ENCODE measurements at regions not wholly inside any gene's neighbourhood (a gene's known extent, or its start where the extent isn't known, plus 50 kb on each side); places are given as distances from the start of the nearest gene placed in this dataset.

DNA sequence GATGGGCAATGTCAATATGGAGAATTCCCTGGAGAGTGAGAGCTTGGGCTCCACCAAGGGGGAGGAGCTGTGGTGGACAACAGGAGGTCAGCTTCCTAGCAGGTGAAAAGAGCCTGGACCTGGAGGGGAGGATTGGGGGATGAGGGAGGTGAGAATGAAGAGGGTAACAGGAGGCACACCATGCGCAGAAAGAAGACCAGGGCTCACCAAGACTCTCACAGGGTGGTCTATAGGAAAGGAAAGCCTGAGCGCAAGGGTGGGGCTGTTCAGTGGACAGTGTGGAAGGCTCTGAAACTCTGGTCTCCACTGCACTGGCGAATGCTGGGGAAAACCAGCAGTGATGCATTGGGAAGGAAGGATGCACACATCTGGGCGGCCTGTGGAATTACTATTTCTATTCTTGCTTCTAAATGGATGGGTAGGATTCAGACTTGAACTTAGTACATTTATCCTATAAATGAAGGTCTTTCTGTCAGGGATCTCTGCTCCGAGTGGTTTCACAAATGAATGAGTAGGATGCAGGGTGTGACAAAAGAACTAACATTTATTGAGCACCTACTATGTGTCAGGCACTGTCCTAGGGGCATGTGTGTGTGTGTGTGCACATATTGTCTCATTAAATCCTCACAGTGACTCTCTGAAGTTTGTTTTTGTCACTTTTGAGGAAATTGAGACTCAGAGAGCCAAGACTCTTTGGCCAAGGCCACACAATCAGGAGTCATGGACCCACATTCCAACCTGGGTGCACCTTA lies 152.7 kb downstream of the CD83 start:
- Mint-ChIP-seq H3K4me1 (ENCODE audit: low read depth, unreplicated experiment) (peaks cover 20% of the 10 kb centered on the region), H3K27ac (ENCODE audit: unreplicated experiment) (no peak overlapping the region), H3K4me3 (ENCODE audit: unreplicated experiment) (no peak overlapping the region), H3K36me3 (ENCODE audit: unreplicated experiment) (peaks cover 7% of the 10 kb centered on the region), H3K9me3 (ENCODE audit: unreplicated experiment) (peaks cover 6% of the 10 kb centered on the region), H3K27me3 (ENCODE audit: unreplicated experiment) (peaks cover 10% of the 10 kb centered on the region)
- no peak for DNase-seq
- TF ChIP-seq, protein P1, sequence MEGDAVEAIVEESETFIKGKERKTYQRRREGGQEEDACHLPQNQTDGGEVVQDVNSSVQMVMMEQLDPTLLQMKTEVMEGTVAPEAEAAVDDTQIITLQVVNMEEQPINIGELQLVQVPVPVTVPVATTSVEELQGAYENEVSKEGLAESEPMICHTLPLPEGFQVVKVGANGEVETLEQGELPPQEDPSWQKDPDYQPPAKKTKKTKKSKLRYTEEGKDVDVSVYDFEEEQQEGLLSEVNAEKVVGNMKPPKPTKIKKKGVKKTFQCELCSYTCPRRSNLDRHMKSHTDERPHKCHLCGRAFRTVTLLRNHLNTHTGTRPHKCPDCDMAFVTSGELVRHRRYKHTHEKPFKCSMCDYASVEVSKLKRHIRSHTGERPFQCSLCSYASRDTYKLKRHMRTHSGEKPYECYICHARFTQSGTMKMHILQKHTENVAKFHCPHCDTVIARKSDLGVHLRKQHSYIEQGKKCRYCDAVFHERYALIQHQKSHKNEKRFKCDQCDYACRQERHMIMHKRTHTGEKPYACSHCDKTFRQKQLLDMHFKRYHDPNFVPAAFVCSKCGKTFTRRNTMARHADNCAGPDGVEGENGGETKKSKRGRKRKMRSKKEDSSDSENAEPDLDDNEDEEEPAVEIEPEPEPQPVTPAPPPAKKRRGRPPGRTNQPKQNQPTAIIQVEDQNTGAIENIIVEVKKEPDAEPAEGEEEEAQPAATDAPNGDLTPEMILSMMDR (IDR thresholded peaks at IDR 0.05; ENCODE audit: partially characterized antibody, unreplicated experiment): no peak

DNA sequence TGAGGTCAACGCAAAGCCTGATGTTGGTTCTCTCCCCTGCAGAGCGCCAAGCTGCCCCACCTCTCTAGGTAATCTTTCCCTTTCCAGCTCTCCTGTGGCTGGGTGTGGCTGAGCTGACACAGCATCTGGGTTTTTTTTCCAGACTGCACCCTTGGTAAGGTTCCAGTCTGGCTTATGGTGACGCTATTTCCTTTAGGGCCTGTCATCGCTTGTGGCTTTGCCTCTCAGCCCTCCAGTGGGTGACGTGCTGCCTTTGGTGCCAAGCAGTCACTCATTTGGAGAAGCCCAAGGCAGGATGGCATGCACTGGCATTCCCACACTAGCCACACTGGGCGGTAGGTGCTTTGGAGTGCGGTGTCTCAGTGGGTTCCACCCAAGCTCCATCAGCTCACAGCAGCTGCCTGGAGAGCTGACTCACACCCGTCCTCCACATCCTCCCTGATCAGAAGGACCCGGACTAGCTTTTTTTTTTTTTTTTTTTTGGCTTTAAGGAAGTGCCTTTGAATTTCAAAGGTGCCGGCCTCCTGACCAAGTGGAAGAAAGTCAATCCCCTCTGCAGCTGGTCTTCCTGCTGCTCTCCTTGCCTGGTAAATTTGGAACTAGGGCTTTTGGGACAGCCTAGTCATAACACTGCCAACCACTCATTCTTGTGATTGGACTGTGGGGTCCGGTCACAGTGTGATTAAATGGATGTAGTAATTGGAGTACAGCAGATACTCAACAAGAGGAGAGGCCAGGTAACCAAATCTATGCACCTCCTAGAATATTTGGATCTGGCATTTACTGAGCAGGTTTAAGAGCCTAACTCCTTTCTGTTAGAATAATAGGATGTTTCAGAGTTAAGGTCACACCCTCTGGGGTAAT lies 153.6 kb downstream of the CD83 start:
- H3K4me1 Mint-ChIP-seq (ENCODE audit: low read depth, unreplicated experiment): peaks cover 17% of the 10 kb centered on the region
- no peak overlapping the region for H3K4me3 Mint-ChIP-seq (ENCODE audit: unreplicated experiment)
- peaks cover 9% of the 10 kb centered on the region for H3K27me3 Mint-ChIP-seq (ENCODE audit: unreplicated experiment)
- peaks cover 4% of the 10 kb centered on the region for H3K9me3 Mint-ChIP-seq (ENCODE audit: unreplicated experiment)
- H3K27ac Mint-ChIP-seq (ENCODE audit: unreplicated experiment): no peak overlapping the region
- peaks cover 7% of the 10 kb centered on the region for H3K36me3 Mint-ChIP-seq (ENCODE audit: unreplicated experiment)
- DNase-seq: no peak
- TF ChIP-seq, protein P1 (IDR thresholded peaks at IDR 0.05; ENCODE audit: partially characterized antibody, unreplicated experiment): no peak

DNA sequence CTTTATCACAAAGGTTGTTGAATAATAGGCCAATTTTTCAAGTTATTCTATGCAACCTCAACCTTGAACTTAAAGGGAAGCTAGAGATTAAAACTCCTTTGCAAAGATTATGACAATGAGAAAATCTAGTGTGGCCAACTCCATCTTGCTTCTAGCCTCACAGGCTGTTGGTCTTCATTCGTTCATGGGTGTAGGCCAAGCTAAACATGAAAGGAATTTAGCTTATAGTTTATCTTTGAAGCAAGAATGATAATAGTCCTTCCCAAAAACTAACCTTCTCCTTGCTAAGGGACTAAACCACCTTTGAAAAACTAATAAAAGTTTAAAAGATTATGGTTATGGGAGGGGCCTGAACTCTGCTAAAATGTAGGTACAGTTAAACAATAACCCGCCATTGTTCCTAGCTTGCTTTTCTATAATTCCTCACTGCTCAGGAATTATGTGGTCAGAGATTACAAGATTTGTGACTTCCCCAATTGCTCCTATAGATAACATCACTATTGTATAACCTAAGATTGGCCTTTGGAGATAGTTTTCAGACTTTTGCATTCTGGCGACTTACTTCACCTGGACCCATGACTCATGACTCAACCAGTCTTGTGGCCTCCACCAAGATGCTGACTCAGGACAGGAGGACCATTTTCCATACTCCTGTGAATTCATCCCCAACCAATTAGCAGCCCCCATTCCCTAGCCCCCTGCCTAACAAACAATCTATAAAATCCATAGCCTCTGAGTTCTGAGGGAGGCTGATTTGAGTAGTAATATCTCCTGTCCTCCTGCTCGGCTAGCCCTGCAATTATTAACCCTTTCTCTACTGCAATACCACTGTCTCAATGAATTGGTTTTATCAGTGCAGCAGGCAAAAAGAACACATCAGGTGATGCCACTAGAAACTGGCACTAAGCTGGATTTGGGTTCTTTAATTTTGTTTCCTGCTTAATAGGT lies 154.5 kb downstream of the CD83 start:
- no peak overlapping the region for H3K4me3 Mint-ChIP-seq (ENCODE audit: unreplicated experiment)

DNA sequence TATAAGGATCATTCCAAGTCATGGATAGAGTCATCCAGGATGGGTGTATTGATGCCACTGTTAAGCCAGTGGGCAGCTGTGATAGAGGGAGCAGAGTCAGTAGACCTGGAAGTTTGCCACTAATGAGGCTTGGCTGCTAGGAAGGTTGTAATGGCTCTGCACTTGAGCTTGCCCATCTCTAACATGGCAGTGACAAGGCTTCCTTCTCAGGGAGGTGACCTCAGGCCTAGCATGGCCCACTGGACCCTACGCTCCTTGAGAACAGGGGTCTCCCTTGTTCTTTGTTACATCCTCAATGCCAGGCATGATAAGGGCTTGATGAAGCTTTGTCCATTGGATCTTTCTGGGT lies 155.1 kb downstream of the CD83 start:
- TF ChIP-seq, protein P1 (IDR thresholded peaks at IDR 0.05; ENCODE audit: partially characterized antibody, unreplicated experiment): no peak
- H3K27ac Mint-ChIP-seq (ENCODE audit: unreplicated experiment): no peak overlapping the region
- no peak overlapping the region for H3K4me3 Mint-ChIP-seq (ENCODE audit: unreplicated experiment)
- H3K36me3 Mint-ChIP-seq (ENCODE audit: unreplicated experiment): peaks cover 12% of the 10 kb centered on the region
- peaks cover 9% of the 10 kb centered on the region for H3K27me3 Mint-ChIP-seq (ENCODE audit: unreplicated experiment)
- peaks cover 4% of the 10 kb centered on the region for H3K9me3 Mint-ChIP-seq (ENCODE audit: unreplicated experiment)
- H3K4me1 Mint-ChIP-seq (ENCODE audit: low read depth, unreplicated experiment): peaks cover 10% of the 10 kb centered on the region
- DNase-seq: no peak

More for the DNA sequence above, 154.5 kb downstream of the CD83 start:
- Mint-ChIP-seq H3K27ac (ENCODE audit: unreplicated experiment) (no peak overlapping the region), H3K27me3 (ENCODE audit: unreplicated experiment) (peaks cover 9% of the 10 kb centered on the region), H3K36me3 (ENCODE audit: unreplicated experiment) (peaks cover 7% of the 10 kb centered on the region), H3K9me3 (ENCODE audit: unreplicated experiment) (peaks cover 4% of the 10 kb centered on the region), H3K4me1 (ENCODE audit: low read depth, unreplicated experiment) (peaks cover 10% of the 10 kb centered on the region)
- TF ChIP-seq, protein P1 (IDR thresholded peaks at IDR 0.05; ENCODE audit: partially characterized antibody, unreplicated experiment): no peak
- DNase-seq: no peak

Data from glutamatergic neuron (in vitro differentiated cells).